NCI-H446 treated with DMSO at 0.1 percent for 48 hours (cell line): ENCODE measurements at regions not wholly inside any gene's neighbourhood (a gene's known extent, or its start where the extent isn't known, plus 50 kb on each side); places are given as distances from the start of the nearest gene placed in this dataset.
"Not testable (repeated sequence)": the region's sequence is repeated elsewhere in the genome, so short reads cannot be mapped to it uniquely, and the experiment has no call there.

Experiments used
- DNase-seq: peaks from one replicate; lab custom pipeline; 2025; lab: John Stamatoyannopoulos, UW

DNA sequence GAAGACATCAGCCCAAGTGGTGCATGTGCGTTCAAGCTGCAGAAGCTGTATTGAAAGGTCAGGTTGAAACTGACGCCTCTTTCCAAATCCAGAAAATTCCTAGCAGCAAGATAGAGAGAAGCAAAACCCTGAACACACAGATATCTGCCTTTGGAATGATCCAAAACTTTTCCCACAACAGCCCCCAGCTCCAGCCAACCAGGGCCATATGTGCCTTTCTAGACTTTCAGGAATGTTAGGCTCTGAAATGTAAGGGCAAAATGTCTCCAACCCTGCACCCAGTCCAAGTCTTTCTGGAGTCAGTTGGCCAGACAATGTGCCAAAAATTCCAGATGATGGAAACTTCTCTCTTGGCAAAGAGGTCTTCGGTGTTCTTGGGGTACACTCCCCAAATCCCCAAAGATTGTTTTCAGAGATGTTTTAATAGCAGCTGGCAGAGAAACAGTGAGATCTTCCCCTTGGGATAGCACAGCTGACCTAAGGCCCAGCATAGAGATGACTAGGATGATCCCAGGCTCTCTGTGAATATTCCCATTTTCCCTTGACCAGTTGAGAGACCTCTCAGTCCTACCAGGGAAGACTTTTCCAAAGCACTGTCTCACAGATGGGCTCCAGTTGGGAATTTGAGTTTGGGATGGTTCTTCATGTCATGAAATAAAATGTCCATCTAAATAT, 440.4 kb upstream of the CD180 start:
- no peak for DNase-seq

DNA sequence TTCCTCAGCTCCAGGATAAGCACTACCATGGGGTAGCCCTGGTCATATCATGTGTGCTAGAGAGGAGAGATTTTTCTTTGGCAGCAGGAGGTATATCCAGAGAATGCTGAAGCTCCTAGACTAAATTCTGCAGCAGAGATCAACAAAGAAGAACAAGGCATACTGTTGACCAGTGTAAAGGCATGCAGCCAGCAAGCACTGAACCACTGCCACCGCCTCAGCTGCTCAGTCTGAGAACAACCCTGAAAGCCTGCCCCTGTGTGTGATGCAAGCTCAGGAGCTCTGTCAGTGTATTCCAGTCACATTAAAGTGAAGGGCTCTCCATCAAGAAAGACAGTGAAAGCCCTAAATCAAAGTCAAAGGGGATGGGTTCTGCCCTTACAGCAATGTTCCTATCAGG, 439.5 kb upstream of the CD180 start:
- DNase-seq, result no peak

DNA sequence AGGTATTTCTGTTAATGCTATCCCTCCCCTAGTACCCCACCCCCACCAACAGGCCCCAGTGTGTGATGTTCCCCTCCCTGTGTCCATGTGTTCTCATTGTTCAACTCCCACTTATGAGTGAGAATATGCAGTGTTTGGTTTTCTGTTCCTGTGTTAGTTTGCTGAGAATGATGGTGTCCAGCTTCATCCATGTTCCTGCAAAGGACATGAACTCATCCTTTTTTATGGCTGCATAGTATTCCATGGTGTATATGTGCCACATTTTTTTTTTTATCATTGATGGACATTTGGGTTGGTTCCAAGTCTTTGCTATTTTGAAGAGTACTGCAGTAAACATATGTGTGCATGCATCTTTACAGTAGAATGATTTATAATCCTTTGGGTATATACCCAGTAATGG, 430.5 kb upstream of the CD180 start:
- DNase-seq, result not testable (repeated sequence)

DNA sequence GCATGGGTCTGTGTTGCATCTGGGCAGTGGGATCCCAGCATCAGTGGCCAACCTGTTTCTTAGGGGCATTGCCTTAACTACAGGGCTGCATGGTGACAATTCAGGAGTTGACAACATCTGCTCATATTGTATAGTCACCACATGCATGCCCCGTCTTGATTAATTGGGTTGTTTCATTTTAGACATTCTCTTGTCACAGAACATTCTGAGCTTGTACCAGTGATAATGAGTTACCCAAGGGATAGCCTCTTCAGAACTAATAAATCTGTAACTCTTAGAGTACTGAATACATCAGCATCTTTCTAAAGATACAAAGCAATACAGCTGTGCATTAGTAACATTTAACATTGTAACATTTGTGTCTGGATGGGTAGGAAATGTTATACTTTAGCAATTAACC, 426.5 kb upstream of the CD180 start:
- DNase-seq, result no peak

DNA sequence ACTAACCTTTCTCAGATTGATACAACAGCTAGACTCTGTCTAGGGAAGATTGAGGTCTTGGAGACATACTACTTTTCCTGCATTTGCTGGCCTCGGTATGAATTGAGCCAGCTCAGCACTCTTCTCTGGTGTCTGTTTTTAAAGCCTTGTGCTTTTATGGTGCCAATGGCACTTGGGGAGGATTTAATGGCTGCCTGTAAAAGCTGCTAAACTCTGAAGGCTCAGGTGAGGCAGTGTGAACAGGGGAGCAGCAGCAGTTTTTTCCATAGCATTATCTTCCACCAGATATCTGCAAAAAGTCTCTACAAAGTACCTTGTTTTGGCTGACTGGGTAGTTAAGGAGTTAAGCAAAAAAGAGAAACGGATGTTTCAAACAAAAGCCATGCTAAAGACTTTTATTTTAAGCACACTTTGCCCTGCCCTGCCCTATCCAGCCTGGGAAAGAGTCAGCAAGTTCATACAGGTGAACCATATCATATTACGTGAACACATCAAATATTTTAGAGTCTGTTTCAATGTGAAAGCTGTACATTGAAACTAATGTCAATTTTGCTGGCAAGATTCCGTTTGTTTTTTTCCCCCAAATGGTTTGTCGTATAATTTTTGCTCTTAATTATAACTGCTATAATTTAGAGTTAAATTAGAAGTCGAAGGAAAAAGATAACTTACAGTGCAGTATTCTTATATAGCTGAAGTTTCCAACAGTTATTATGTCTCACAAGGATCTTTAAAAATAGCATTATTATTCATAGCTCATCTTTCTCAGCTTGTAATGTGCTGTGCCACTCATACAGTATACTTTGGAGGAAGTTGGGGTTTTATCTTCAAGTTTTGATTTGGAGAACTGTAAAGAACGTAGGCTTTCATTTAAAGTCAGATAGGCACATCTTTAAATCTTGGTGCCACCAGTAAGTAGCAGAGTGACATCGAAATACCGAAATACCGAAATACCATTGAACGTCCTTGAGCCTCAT, 424.1 kb upstream of the CD180 start:
- no peak for DNase-seq

DNA sequence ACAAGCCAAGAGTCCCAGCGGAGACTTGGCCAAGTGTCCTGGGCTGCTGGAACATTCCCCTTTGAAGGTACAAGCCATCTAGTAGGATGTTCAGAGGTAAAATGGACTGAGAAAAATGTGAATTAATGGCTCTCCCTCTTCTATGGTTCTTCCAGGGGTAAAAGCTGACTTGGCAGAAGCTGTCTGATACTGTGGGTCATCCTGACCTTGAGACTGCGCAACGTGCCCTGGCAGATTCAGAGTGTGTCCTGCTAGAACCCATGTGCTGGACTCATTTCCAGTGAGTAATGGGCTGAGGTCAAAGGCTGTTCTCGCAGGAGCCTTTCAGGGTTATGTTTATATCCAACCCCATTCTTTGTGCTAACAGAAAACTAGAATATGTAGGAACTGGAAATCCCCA, 423.0 kb upstream of the CD180 start:
- DNase-seq, result no peak

DNA sequence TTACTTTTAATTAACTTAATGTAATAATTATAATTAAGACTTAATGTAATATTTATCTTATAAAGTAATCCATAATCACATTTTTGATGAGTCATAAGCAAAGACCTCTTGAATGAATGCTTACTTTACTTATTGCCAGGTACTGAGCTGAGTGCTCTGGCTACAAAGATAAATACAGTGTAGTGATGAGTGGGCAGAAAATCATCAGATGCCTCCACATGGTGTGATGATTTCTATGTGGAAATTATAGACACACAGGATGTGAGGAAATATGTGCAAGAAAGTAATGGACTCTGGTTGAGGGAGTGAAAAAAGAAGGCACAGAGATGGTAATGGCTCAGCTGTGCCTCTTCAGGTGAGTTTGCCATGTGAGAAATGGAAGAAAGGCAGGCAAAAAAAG, 422.6 kb upstream of the CD180 start:
- DNase-seq, result no peak

DNA sequence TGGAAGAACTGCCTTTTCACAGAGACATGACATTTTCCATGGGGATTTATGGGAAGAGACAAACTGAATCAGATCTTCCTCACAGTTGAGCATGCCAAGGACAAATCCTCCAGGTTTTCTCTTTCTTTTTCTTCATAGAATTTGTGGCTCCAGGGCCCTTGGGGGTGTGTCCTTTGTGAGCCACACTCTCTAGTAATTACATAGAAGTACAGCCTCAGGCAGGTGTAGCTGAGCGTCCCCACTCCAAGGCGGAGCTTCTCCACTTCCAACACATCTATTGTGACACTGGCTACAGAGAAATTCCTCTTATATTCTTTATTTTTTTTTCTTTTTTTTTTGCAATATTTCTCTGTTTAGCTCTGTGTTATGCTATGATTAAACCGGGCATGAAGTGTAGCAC, 420.5 kb upstream of the CD180 start:
- no peak for DNase-seq

DNA sequence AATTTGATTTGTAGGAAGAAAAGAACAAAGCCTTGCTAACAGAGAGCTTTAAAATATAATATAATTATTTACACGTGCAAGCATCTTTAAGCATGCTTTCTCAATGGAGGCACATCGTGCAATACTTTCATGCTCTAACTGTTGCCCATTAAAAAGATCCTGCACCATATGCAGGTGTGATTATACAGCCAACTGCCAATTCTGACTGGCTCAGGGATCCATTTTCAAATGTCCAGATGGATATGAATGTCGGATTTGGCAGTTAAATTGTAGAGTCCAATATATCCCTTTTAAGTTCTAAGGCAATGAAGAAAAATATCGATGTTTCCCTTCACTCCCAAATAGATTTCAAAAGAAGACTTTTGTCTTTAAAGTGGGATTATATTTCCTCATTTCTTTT, 416.4 kb upstream of the CD180 start:
- DNase-seq, result peak; percentile 29

DNA sequence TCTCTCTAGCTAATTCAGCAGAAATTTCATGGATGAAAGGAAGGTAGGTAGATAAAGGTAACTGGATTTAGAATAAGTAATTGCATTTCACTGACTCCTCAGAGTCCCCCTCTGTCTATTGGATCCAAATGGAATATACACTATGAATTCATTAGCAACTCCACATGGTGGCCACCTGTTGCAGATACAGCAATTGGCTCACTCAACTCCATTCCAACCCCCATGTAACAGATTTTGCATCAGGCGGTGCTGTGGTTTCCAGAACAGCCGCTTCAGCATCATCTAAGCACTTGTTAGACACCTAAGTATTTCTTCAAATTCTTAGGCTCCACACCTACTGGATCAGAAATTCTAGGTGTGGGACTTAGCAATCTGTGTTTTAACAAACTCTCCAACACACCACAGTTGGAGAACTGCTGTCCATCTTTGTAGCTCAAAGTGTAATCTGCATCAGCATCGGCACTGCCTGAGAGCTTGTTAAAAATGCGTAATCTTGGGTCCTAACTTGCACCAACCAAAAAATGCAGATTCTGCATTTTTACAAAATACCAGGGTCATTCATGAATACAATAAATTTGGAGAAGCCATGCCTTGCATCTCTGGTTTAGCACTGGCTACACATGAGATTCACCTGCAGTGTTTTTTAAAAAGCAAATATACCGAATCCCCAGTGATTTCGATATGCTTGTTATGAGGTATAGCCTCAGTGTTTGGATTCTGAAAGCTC, 413.8 kb upstream of the CD180 start:
- DNase-seq, result no peak

DNA sequence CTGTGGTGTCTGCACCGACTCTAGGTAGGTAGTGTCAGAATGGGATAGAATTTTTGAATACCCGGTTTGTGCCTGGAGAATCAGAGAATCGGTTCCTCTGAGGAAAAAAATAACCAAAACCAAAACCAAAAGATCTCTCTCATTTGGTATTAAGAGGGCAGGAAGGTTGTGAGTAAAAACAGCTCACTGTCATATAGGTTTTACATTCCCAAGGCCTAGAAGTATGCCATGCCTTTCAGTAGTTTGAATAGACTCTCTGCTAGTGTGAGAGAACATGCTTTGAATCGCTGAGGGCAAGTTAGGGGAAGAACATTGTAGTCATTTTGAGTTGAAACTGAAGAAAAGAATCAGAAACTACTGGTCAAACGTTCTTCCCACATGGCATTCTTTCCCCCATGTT, 411.4 kb upstream of the CD180 start:
- no peak for DNase-seq

DNA sequence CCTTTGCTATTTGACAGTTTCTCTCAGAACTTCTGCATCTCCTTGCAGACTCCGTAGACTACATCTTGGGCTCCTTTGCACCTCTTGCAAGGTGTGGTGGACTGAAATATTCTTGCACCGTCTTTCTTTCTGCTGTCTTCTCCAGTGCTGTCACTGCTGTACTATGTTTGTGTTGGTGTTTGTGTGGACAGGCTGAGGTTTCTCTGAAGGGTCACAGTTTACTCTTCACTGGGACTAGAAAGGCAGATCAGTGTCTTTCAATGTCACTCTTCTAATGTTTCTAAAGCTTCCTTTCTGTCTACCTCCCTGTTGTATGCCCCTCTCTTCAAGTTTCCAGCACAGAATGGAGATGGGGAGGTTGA, 410.0 kb upstream of the CD180 start:
- DNase-seq, result no peak

DNA sequence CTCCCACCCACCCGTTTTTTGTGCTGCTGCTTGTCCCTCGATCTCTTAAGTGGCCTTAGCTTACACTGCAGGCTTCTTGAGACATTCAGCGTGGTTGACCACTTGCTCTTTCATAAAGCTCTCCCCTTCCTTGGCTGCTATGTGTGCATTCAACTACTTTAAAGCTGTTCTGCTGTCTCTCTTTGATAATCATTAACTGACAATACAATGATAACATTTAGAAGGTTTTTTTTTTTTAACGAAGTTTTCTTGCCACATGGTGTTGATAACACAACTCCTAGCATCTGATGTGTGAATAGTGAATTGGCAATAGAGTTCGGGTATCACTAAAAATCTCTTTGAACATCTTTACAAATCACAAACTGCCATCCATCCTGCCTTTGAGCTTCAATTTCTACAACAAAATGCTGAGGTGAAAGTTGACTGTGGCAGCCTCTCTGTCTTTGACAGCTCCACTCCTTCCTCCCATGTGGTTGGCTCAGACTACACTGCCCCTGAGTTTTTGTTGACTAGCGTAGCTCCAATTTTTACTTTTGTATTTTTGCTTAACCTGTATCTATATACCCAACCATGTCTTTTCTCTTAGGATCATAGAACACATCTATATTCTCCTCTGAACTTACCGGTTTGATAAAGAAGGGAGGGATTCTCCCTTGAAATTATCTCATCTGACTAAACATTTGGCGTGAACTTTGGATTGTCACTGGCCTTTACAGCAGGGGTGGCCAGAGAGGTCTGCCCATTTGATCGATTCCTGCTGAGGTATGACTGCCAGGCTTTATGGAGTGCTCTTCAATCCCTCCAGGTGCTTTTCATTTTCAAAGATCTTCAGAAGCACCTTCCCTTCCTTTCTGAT, 409.4 kb upstream of the CD180 start:
- DNase-seq, result no peak

DNA sequence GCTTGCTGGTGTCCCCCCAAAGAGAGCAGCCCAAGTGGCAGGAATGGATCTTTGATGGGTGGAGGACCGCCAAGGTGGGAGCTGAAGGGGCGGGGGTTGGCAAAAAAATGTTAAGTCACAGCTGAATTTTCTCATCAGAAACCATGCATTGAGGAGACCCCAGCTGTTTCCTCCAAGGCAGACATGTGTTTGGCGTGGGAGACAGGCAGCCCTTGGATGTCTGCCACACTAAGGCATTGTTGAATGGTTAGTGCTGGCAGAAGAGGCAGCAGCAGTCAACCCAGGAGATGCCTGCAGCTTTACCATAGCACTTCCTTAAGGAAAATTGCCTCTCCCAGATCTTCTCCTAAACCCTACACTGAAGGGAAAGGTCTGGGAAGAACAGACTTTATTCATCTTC, 394.9 kb upstream of the CD180 start:
- peak; percentile 43 for DNase-seq

DNA sequence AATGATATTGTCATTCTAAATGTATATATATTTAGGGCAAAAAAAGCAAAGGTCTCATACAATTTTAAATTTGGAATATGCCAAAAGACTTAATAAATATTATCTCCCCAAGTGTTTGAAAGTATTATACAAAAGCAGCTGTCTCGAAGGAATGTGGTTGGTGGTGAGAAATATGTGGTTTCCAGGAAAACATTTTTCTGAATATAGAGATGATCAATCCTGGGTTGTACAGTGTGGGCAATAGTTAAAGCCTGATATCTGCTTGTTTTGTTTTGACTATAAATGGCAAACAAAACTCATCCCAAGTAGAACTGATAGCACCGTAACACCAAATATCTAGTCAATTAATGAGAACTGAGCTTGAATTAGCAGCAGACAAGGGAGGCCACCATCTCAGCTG, 391.8 kb upstream of the CD180 start:
- DNase-seq, result no peak

DNA sequence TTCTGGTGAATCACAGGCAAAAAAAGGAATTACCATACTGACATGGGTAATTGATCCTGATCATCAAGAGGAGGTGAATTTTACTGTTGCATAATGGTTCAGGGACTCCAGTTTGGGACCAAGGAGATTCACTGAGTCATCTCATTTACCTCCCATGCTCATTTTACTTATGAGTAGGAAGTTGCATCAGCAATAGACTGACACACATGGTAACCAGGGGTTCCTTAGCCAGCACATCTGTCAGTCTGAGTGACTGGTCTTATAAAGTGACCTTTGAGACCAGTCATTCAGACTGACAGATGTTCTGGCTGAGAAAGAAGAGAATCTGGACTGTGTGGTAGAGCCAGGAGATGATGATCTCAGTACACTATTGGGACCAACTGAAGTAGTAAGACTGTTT, 384.6 kb upstream of the CD180 start:
- DNase-seq, result peak; percentile 1

DNA sequence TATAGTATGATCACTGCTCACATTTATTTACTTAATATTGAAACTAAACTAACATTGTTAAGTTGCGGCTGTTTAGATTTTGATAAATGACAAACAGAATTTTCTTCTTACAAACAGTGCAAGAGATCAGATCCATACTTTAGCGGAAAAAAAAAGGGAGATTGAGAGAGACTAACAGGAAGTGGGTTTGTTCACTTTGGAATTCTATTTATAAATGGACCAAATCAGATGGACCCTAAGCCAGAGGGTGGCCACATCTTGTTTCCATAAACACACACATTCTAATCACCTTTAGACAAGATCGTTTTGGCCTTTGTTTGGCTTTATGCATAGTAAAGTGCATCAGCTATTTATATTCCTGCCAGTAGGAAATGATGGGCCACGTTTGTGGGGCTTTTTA, 381.4 kb upstream of the CD180 start:
- no peak for DNase-seq

DNA sequence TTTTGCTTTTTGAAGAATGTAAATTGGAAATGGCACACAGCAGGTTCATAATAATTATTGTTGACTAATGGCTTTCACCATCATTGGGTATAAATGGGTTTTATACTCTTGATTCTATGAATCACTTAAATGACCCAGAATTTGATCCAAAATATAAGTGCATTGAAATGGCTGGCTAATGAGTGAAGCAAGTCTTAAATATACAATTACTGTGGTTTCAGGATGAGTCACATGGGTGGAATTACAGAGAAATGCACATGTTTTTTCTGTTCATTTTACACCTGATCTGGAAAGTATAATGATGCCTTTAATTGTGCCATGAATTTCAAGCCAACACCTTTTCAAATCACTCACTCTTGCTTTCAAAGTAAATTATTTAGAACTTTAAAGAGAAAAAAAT, 380.8 kb upstream of the CD180 start:
- peak; percentile 66 for DNase-seq

DNA sequence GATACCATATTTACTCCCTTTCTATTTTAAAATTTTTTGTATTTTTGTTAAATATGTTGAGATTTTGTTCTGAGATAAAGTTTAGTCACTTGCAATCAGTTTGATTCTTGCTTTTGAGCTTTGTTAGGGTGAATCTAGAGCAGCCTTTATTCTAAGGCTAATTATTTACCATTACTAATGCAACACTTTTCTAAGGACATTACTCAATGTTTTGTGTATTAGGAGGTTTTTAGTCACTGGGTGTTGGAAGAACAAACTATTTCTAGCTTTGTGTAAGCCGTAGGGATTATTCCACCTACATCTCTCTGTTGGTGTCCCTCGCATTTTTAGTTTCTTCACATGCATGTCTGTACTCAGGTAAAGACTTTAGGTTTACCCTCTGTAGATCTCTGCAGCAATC, 379.5 kb upstream of the CD180 start:
- DNase-seq, result no peak

DNA sequence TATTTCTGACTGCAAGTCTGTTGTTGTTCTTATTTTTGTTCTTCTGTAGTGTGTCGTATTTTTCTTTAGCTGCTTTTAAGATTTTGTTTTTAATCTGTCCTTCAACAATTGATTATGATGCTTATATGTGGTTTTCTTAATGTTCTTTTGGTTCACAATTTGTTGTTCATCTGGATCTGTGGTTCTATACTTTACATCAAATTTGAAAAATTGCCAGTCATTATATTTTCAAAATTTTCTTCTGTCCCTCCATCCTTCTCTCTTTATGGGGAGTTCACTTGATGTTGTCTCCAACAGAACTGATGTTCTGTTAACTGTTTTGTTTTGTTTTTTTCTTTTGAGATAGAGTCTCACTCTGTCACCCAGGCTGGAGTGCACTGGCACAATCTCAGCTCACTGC, 378.5 kb upstream of the CD180 start:
- DNase-seq, result no peak

DNA sequence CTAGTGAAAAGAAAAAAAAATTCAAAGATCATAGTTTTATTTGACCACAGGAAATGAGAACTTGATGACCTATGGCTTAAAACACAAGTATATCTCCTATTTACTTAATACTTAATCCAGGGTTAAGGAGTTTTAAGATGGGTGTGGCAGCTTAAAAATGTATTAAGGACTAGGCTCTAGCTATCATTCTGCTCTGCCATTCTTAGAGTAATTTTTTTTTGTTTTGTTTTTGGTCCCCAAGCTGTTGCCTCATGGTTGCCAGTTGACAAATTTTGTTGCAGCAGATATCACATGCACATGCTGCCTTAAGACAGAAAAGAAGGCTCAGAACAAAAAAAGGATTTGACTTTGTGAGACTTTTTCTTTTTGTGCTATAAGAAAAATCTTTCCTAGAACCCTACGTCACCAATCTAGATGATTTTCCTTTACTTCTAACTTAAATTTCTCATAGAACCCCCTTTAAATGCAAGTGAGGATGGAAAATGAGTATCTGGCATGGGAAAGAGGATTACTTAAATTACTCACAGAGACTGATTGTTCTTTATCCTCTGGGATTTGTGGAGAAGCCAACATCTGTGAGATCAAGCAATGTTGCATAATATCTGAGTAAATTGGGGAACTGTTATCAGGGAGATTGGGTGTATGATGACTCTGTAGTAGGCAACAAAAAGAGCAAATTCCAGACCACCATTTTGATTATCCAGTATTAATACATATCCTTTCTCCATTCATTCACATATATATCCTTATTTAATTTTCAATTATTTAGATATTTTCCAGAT, 364.7 kb upstream of the CD180 start:
- DNase-seq, result no peak
